GM12891 (cell line): ENCODE measurements at regions not wholly inside any gene's neighbourhood (a gene's known extent, or its start where the extent isn't known, plus 50 kb on each side); places are given as distances from the start of the nearest gene placed in this dataset.

ENCODE experiments used
- PAX5 ChIP-seq: IDR thresholded peaks from 2 replicates; pipeline ENCODE4 v1.6.1; 2011; ENCODE audit warnings: low read length, moderate library complexity, mild to moderate bottlenecking; ENCODE audit not compliant: insufficient read depth, severe bottlenecking
- POLR2A ChIP-seq: IDR thresholded peaks from 2 replicates; pipeline ENCODE4 v1.6.1; 2011; ENCODE audit warnings: low read depth, low read length, control low read depth
- POLR2AphosphoS5 ChIP-seq: IDR thresholded peaks from 2 replicates; pipeline ENCODE4 v1.6.1; 2011; ENCODE audit warnings: low read depth, low read length, control low read depth
- POU2F2 ChIP-seq: IDR thresholded peaks from 2 replicates; pipeline ENCODE4 v1.6.1; 2011; ENCODE audit warnings: low read depth, mild to moderate bottlenecking, control low read depth, low read length, moderate library complexity
- SPI1 ChIP-seq: IDR thresholded peaks from 2 replicates; pipeline ENCODE4 v1.6.1; 2011; ENCODE audit warnings: low read depth, low read length, control low read depth
- TAF1 ChIP-seq: IDR thresholded peaks from 2 replicates; pipeline ENCODE4 v1.6.1; 2011; ENCODE audit warnings: low read depth, low read length, control low read depth

- TF ChIP-seq POLR2A (no peak), TAF1 (no peak), SPI1 (no peak), POLR2AphosphoS5 (no peak), PAX5 (no peak), POU2F2 (no peak)
Measured at GRCh38 chr4:36915717-36916116, 328.8 kb upstream of the NWD2 start.
